ENCODE measurements at regions not wholly inside any gene's neighbourhood (a gene's known extent, or its start where the extent isn't known, plus 50 kb on each side); places are given as distances from the start of the nearest gene placed in this dataset.

- no peak for DNase-seq (ENCODE audit: low read depth)
These were observed 110.3 kb upstream of the MGAT5 start for GRCh38 chr2:134143568-134143967.

- DNase-seq (ENCODE audit: low read depth): no peak
These were observed 109.7 kb upstream of the MGAT5 start for GRCh38 chr2:134144081-134144596.

GRCh38 chr2:134144651-134145050, 109.2 kb upstream of the MGAT5 start:
- DNase-seq (ENCODE audit: low read depth): no peak

GRCh38 chr2:134145519-134145918, 108.4 kb upstream of the MGAT5 start:
- DNase-seq (ENCODE audit: low read depth): no peak

- no peak for DNase-seq (ENCODE audit: low read depth)
These were observed 107.7 kb upstream of the MGAT5 start for GRCh38 chr2:134146161-134146560.

- no peak for DNase-seq (ENCODE audit: low read depth)
These were observed 107.3 kb upstream of the MGAT5 start for GRCh38 chr2:134146620-134147019.

GRCh38 chr2:134148172-134148571, 105.7 kb upstream of the MGAT5 start:
- DNase-seq (ENCODE audit: low read depth): no peak

GRCh38 chr2:134148843-134149472, 104.9 kb upstream of the MGAT5 start:
- DNase-seq (ENCODE audit: low read depth): no peak

- DNase-seq (ENCODE audit: low read depth): no peak
These were observed 104.0 kb upstream of the MGAT5 start for GRCh38 chr2:134149904-134150303.

GRCh38 chr2:134150760-134151159, 103.1 kb upstream of the MGAT5 start:
- no peak for DNase-seq (ENCODE audit: low read depth)

GRCh38 chr2:134152045-134153010, 101.5 kb upstream of the MGAT5 start:
- no peak for DNase-seq (ENCODE audit: low read depth)

- DNase-seq (ENCODE audit: low read depth): no peak
These were observed 100.5 kb upstream of the MGAT5 start for GRCh38 chr2:134153294-134153880.

- DNase-seq (ENCODE audit: low read depth): no peak
These were observed 99.6 kb upstream of the MGAT5 start for GRCh38 chr2:134154246-134154645.

GRCh38 chr2:134155134-134155533, 98.7 kb upstream of the MGAT5 start:
- DNase-seq (ENCODE audit: low read depth): no peak

GRCh38 chr2:134158295-134158694, 95.6 kb upstream of the MGAT5 start:
- no peak for DNase-seq (ENCODE audit: low read depth)

GRCh38 chr2:134161170-134161547, 92.7 kb upstream of the MGAT5 start:
- no peak for DNase-seq (ENCODE audit: low read depth)

GRCh38 chr2:134163336-134163735, 90.5 kb upstream of the MGAT5 start:
- no peak for DNase-seq (ENCODE audit: low read depth)

GRCh38 chr2:134164306-134164705, 89.6 kb upstream of the MGAT5 start:
- no peak for DNase-seq (ENCODE audit: low read depth)

- no peak for DNase-seq (ENCODE audit: low read depth)
These were observed 86.9 kb upstream of the MGAT5 start for GRCh38 chr2:134167015-134167414.

GRCh38 chr2:134169788-134170187, 84.1 kb upstream of the MGAT5 start:
- no peak for DNase-seq (ENCODE audit: low read depth)

GRCh38 chr2:134170294-134170693, 83.6 kb upstream of the MGAT5 start:
- no peak for DNase-seq (ENCODE audit: low read depth)

GRCh38 chr2:134170700-134171099, 83.2 kb upstream of the MGAT5 start:
- DNase-seq (ENCODE audit: low read depth): no peak
